ENCODE measurements at regions not wholly inside any gene's neighbourhood (a gene's known extent, or its start where the extent isn't known, plus 50 kb on each side); places are given as distances from the start of the nearest gene placed in this dataset.
"Not testable (repeated sequence)": the region's sequence is repeated elsewhere in the genome, so short reads cannot be mapped to it uniquely, and the experiment has no call there.

- intact Hi-C loops (cut with micrococcal nuclease) = no loop called here
- Histone ChIP-seq H3K36me3 (no peaks in the 10 kb centered on the region), H3K27me3 (ENCODE audit: low read depth) (no peaks in the 10 kb centered on the region), H3K4me1 (peaks cover 13% of the 10 kb centered on the region), H3K27ac (replicated peaks) (no peak overlapping the region), H3K4me3 (no peak overlapping the region), H3K9me3 (replicated peaks) (peaks cover 22% of the 10 kb centered on the region)
- no peak for TF ChIP-seq CTCF (IDR thresholded peaks at IDR 0.05; ENCODE audit: borderline replicate concordance)
- no peak for DNase-seq
These were observed 64.6 kb upstream of the P2RY1 start for GRCh38 chr3:152770296-152770695.

GRCh38 chr3:152771120-152771519 lies 63.8 kb upstream of the P2RY1 start:
- H3K36me3 ChIP-seq = no peaks in the 10 kb centered on the region
- no peaks in the 10 kb centered on the region for H3K27me3 ChIP-seq (ENCODE audit: low read depth)
- H3K4me3 ChIP-seq = no peak overlapping the region
- peaks cover 14% of the 10 kb centered on the region for H3K9me3 ChIP-seq (replicated peaks)
- TF ChIP-seq CTCF (IDR thresholded peaks at IDR 0.05; ENCODE audit: borderline replicate concordance) = no peak
- H3K27ac ChIP-seq (replicated peaks) = no peak overlapping the region
- intact Hi-C loops (cut with micrococcal nuclease) = no loop called here
- H3K4me1 ChIP-seq = peaks cover 13% of the 10 kb centered on the region
- DNase-seq = no peak

GRCh38 chr3:152772674-152773225 lies 62.2 kb upstream of the P2RY1 start:
- Histone ChIP-seq H3K27me3 (ENCODE audit: low read depth) (no peaks in the 10 kb centered on the region), H3K4me3 (no peak overlapping the region), H3K36me3 (no peaks in the 10 kb centered on the region), H3K9me3 (replicated peaks) (peaks cover under 1% of the 10 kb centered on the region), H3K27ac (replicated peaks) (no peak overlapping the region), H3K4me1 (peaks cover 13% of the 10 kb centered on the region)
- TF ChIP-seq CTCF (IDR thresholded peaks at IDR 0.05; ENCODE audit: borderline replicate concordance) = no peak
- intact Hi-C loops (cut with micrococcal nuclease) = no loop called here
- no peak for DNase-seq

- H3K36me3 ChIP-seq = no peaks in the 10 kb centered on the region
- peaks cover 9% of the 10 kb centered on the region for H3K4me1 ChIP-seq
- no peaks in the 10 kb centered on the region for H3K9me3 ChIP-seq (replicated peaks)
These were observed 61.3 kb upstream of the P2RY1 start for GRCh38 chr3:152773633-152774032.

GRCh38 chr3:152774230-152774629 lies 60.7 kb upstream of the P2RY1 start:
- H3K36me3 ChIP-seq; H3K27me3 ChIP-seq (ENCODE audit: low read depth); H3K27ac ChIP-seq (replicated peaks); DNase-seq; H3K4me3 ChIP-seq; H3K4me1 ChIP-seq; intact Hi-C loops (cut with micrococcal nuclease); H3K9me3 ChIP-seq (replicated peaks): not testable (repeated sequence)

More at GRCh38 chr3:152773633-152774032, 61.3 kb upstream of the P2RY1 start:
- Histone ChIP-seq H3K27me3 (ENCODE audit: low read depth) (no peaks in the 10 kb centered on the region), H3K4me3 (no peak overlapping the region), H3K27ac (replicated peaks) (no peak overlapping the region)
- TF ChIP-seq CTCF (IDR thresholded peaks at IDR 0.05; ENCODE audit: borderline replicate concordance) = no peak
- no peak for DNase-seq
- intact Hi-C loops (cut with micrococcal nuclease) = no loop called here

GRCh38 chr3:152778022-152778421 lies 56.9 kb upstream of the P2RY1 start:
- intact Hi-C loops (cut with micrococcal nuclease) = no loop called here
- H3K9me3 ChIP-seq (replicated peaks) = no peaks in the 10 kb centered on the region
- H3K36me3 ChIP-seq = no peaks in the 10 kb centered on the region
- no peaks in the 10 kb centered on the region for H3K4me1 ChIP-seq
- TF ChIP-seq CTCF (IDR thresholded peaks at IDR 0.05; ENCODE audit: borderline replicate concordance) = no peak
- no peak overlapping the region for H3K4me3 ChIP-seq
- no peaks in the 10 kb centered on the region for H3K27me3 ChIP-seq (ENCODE audit: low read depth)
- no peak overlapping the region for H3K27ac ChIP-seq (replicated peaks)
- no peak for DNase-seq

All from left ventricle myocardium inferior (tissue), 1 donor.